HG03097 (cell line): ENCODE measurements at regions not wholly inside any gene's neighbourhood (a gene's known extent, or its start where the extent isn't known, plus 50 kb on each side); places are given as distances from the start of the nearest gene placed in this dataset.
A peak's percentile ranks its signal among the peaks of the same experiment; 100 is the strongest.

Source experiments
- ATAC-seq: cut with Tn5 transposase; IDR thresholded peaks from one replicate; pipeline ENCODE4 v1.9.1; 2021; ENCODE audit not compliant: unreplicated experiment, low FRiP score

DNA sequence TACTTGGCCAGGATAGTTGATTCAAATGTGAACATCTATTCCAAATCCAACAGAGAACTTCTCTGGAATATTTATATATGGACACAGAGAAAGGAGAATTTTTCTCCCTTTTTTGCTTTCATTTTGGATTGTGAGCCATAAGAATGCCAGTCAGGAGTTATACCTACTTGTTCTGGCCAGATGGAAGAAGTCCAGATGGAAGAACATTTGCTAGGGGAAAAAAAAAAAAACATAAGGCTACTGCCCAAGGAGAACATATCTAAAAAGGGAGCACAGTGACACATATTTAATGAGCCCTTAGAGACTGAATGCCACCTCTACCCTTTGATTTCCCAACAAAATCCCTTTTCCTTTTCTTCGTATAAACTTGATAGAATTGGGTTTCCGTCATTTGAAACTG, 61.7 kb upstream of the PPP2R2B start:
- ATAC-seq = no peak

DNA sequence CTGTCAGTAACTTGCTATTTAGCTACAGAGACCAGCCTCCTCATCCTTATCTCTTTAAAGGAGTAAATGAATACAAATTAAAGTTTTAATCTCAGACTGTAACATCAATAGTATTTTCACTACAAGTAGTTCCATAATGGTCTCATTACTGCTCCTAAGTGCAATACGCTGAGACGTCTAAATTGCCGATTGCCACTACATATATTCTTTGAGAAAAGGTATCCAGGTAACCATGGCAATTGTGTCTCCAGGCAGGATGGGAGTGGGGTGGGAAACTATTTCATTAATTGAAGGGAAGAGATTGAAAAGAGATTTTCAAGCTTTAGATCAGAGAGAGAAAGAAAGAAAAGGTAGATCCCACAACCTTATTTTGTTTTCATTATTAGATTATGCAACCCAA, 65.5 kb upstream of the PPP2R2B start:
- no peak for ATAC-seq

DNA sequence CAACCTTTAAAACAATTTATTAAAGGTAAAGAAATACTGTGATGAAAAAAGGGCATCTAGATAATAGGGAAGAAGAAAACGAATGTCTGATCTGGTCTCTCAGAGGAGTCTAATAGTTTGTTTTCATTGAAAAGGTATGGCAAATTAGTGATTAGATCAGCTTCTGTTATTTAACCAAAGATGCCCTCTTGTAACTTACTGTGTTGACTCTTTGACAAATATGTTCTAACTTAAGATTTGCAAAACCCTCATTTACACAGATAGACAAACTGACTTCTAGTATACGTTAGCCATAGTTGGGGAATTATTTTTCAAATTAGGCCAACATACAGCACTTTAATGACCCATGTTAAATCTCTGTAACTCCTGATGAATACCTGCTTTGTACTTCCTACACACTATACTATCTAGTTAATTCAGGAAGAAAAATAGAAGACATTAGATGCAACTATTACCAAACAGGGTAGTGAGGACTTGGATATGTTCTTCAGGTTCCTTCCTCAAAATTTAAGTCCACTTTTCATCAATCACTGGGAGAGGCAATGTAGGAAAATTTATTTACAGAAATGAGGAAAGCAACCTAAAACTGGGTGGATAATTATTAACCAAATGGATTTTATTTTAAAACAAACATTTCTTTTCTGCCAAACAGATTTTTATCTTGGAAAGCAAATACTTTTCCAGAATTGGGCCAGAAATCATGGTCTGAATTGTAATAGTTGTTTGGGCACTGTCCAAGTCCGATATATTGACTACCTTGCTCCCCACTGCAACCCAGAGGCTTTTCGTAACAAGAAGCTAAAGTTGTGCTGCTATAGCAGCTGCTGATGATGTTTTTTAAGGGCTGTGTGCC, 66.4 kb upstream of the PPP2R2B start:
- no peak for ATAC-seq

DNA sequence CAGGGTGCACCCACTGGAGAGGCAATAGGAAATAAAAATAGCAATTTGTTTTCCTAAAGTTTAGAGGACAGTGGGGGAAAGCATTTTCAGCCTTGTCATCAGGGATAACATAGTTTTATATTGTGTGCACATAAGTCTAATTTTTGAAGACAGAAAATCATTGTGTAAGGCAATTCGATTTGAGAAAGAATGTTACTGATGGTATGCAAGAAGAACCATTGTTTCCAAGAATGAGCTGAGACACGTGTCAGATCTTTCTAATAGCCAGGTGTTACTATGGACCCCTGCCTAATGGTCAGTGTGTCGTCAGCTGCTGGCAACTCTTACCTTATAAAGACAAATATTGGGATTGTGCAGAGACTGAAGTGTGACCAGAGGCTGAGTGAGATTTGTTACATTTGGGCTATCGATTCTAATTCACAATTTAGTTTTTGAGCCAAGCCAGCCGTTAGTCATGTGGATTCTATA, 67.1 kb upstream of the PPP2R2B start:
- ATAC-seq = no peak

DNA sequence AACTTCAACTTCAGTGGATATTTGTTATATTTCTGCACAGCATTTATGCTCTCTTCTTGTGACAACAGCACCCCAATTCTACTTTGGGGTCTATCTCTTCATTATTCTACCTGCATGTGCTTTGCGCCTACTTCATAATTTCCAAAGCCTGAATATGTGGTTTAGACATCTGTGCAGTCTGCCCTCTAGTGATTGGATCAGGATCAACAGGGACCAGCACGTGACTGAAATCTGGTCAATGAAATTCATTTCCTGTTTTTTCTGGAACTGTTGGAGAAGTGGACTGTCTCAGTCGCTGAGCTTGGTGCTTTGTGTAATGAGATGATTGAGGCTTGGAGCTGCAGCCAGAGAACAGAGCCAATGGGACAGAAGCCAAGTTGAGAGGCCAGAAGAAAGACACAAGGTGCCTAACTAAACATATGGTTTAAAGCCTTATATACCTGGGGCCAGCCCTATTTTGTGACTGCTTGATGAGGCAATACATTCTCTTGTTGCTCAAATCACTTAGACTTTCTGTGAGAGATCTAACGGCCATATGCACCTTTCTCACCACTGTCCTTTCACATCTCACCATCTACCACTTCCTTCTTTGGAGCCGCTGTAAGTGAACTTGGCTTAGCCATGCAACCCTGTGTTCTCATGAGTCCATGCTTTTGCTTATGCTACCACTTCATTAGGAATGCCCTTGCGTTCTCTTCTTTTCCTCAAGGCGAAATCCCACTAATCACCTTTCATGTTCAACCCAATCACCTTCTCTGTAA, 68.8 kb upstream of the PPP2R2B start:
- ATAC-seq = no peak

DNA sequence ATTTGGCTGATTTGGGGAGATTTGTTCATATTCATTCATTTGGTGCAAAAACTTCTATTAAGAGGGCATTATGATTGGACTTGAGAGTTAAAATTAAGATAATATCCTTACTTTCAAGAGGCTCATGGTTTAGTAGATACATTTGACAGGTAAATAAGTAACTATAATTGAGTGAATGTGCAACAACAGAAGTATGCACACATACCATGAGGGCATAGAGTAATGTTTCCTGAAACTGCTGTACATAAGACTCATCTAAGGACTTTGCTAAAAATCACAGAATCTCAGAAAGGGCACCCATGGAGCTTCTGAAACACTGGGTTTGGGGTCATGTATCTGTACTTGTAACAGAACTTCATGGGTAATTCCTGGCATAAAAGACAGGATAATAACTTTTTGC, 70.1 kb upstream of the PPP2R2B start:
- no peak for ATAC-seq

DNA sequence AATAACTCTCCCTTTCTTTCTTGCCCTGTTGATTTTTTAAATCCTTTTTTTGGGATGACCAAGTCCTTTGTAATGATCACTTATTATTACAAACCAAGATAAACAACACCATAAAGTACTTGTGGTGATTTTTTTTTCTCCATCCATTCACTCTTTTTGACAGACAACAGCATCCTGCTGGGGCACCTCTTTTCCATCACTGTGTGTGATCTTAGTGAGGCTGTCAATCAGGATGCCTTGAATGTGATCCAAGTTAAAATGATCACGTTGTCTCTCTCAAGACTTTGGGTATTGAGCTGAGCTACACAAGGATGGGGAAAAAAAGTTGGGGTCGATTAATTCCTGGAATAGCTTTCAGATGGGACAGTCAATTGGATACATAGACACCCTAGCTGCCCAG, 73.6 kb upstream of the PPP2R2B start:
- no peak for ATAC-seq

DNA sequence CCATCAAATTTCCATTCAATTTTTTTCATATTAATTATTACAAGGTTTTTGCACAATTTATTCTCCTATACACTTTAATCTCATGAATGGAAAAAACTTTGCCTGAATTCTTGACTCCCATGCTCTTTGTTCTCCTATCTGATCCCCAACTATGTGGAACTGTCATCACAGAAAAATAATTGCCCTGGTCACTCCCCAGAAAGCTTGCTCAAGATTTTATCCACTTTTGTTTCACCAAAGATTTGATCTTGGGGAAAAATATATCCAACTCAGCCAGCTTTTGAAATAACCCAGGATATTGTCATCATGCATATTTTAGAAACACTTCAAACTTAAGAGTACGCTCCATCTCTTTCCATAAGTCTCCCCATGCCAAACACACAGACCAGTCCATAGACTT, 77.7 kb upstream of the PPP2R2B start:
- no peak for ATAC-seq

DNA sequence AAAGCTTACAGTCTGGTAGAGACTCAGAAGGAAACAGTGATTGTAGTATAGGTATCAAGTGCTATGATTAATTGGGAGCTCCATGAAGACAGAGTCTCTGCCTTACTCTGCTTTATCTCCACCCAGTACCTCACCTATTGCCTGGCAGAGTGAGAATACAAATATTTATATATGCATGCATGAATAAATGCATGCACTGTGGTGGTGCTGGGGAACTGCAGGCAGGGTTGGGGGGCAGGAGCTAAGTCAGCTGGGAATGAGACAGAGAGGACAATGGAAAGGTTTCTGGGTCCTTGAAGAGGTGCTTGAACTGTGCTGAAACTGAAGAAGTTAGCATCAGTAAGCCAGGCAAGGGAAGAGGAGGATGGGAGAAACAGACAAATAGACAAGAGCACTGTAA, 80.8 kb upstream of the PPP2R2B start:
- ATAC-seq = no peak

DNA sequence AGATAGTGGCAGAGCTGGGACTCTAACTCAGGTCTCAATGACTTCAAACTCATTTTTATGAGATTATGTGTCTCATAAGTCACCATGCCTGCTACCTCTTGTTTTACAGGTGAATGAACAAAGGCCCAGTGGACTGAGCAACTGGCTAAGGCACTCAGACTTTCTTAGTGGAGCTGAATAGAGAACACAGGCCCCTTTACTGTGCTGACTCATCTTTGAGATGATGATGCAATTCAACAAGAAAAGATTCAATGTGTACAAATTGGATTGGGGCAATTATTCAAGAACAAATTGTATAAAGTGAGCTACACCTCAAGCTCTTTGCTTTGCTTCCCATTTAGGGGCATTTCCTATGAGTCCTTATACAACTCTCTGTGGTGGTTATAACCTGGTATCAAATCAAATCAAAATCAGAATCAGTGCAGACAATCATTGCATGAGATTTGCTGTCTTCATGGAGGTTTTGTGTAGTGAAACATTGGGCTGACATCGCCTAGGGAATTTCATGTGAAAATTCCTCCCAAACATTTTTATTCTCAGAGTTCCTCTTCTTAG, 84.3 kb upstream of the PPP2R2B start:
- ATAC-seq = no peak

DNA sequence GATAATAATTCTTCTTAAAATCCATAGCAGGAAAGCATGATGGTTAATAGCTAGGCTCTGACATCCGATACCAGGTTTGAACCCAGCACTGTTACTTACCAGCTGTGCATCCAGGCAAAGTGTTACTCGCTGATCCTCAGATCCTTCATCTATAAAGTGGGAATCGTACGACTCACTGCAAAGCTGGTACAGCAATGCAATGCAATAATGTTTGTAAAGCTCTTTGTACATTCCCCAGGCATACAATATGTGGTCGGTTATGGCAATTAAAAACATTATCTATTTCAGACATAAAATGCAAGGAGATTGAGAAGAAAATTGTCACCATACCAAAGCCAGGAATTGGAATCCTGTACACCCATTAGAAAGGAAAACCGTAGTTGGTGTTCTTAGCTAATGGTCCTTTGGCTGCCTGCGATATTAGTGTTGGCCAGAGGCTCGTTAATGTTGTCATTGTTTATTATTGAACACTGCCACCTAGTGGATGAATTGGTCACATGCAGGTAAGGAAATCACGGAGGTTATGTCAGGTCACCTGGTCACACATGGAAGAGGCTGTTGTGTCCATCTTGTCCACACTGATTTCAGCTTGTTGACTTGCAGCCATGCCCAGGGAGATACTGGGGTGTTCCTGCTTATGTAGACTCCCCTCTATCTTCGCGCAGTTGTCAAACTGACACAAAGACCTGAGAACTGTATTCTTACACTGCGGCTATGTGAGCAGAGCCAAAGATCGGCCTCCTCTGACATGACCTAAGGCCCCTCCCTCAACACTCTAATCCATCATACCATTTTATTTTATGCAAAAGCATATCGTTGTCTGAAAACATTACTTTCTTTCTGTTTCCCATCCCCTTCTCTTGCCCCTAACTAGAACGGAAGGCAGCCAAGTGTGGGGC, 87.5 kb upstream of the PPP2R2B start:
- peak; percentile 92 for ATAC-seq

DNA sequence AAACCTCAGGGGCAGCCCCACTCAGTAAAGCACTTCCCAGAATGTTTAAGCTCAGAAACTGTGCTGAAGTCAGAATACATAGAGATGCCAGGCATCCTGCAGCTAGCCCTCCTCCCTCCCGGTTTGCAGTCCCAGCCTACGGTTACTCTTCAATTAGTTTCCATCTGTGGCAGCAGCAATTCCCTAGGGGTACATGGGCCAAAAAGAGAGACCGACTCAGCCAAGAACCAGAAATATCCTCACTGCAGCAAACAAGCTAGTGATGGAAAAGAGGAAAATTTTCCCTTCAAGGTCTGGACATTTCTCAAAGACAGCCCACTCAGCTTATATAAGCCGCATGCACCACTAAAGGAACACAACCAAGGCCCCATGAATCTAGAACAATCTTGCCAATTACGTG, 89.1 kb upstream of the PPP2R2B start:
- ATAC-seq = no peak

DNA sequence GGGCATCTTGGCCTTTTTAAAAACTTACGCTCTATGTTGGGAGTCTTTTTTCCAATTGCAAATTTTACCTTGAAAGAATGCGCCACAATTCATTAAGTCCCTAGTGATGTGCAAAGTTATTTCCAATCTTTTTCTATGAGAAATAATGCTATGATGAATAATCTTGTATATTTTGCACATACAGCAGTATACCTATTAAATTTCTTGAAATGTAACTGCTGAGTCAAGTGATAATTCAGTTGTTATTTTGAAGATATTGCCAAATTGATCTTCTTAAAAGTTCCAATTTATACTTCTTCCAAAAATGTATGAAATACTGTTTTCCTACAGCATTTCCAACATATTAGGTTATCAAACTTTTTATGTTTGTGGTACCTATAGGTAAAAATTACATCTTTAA, 92.8 kb upstream of the PPP2R2B start:
- ATAC-seq = no peak

DNA sequence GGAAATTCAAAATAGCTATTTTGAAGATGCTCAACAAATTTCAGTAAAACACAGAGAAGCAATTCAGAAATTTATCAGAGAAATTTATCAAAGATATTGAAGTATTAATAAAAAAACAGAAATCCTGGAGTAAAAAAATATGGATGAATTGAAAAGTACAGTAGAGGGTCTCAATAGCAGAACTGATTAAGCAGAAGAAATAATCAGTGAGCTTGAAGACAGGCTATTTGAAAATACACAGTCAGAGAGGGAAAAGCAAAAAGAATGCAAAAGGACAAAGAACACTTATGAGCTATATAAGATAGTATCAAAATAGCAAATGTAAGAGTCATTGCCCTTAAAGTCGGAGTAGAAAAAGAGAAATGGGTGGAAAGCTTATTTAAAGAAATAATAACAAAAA, 107.9 kb upstream of the PPP2R2B start:
- no peak for ATAC-seq

DNA sequence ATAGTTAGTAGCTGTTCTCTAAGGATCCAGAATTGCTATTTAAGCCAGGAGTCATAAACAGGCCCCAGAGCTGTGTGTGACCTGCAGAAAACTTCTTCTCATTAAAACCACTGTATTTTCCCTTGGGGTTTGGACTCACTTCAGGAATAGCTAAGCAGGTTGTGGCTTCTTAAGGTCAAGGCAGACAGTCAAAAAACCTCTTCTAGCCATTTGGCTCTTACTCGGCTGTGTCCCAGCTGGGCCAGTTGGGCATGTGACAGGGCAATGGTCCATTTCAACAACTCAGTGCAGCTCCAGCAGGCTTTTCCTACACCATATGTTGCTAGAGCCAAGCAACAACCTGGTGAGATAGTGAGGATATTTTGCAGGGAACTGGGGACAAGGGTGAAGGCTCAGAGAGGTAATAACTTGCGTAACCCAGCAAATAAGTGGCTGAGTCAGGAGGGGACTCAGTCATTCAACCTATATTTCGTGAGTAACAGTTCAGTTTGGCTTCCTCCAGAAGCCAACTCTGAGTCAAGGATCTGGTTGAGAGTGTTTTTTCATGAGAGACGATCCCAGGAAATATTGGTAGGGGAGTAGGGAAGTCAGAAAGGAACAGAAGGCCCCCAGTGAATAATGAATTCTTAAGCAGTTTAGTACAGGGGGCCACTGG, 115.4 kb upstream of the PPP2R2B start:
- ATAC-seq = no peak

DNA sequence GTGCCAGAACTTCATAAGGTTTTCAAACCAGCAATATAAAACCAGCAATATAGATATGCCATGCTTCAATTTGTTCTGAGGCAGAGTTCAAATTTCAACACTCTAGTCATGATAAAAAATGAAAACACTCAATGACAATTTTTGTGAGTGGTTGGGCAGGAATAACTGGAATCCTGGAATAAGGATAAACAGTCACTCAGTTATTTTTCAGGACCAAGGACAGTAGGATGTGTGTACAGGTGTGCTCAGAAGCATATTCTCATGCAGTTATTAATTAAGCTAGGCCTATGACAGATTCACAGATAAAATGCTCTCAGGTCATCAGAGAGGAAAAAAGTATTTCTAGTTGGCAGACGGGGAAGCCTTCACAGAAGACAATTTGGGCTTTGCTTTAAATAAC, 117.3 kb upstream of the PPP2R2B start:
- no peak for ATAC-seq

DNA sequence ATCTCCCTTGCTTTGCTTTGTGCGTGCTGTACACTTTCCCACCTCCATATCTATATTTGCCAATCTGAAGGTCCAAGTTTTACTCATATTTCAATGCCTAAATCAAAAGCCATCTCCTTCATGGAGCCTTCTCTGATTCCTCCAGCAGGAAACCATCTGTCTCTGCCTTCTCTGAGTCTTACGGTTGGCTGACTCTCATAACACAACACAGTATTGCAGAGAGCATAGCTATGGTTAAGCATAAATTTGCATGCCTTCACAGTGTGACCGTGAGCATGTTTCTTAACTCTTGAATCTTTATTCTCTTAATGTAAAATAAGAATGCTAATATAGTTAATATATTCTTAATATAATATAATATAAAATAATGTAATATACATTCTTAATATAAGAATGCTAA, 136.8 kb upstream of the PPP2R2B start:
- no peak for ATAC-seq

DNA sequence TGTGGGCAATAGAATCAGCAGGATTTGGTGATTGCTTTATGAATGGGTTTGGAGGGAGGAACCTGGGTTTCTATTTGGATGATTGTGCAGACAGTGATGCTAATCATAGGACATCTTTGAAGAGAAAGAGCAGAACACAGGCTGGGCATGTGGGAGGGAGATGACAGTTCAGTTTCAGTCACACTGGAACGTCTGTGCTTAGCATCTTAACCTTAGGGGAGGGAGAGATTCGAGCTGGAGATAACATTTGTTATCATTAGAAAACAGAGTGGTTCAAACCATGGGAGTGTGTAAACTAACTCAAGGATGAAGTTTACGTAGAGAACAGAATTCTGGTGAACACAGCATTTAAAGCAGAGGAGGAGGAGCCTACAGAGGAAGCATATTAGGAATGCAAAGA, 138.6 kb upstream of the PPP2R2B start:
- no peak for ATAC-seq

DNA sequence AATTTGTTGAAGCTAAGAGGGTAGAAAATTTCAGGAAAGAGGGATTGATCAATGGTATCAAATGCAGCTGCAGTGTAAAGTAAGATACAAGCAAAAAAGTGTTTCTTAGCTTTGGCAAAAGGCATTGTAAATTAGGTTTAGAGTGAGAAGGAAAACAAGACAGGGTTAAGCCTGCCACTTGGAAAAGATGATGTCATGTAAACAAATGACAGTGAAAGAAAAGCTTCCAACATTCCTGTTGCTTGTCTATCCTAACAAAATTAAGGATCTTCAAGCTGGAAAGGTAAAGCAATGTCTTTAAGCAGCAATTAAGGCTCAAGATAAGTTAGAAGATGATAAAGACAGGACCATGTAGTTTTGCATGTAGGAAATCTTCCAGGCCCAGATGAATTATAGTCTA, 139.1 kb upstream of the PPP2R2B start:
- no peak for ATAC-seq

DNA sequence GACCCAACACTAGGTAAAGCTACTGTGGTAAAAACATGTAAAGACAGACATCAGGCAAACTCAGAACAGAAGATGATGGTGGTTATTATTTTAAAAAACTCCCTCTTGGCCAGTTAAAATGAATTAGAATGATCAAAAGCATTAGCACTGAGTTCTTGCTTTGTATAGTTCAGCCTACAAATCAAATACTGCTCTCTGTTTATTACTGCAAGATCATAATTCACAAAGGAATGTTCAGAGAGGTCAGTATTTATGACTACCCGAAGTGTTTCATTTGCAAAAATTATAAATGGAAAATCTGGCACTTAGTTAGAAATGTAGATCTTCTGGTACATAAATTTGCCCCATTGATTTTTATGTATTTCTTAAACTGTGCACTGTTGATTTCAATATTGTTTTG, 140.3 kb upstream of the PPP2R2B start:
- ATAC-seq = no peak
